ENCODE measurements at regions not wholly inside any gene's neighbourhood (a gene's known extent, or its start where the extent isn't known, plus 50 kb on each side); places are given as distances from the start of the nearest gene placed in this dataset.
"Not testable (repeated sequence)": the region's sequence is repeated elsewhere in the genome, so short reads cannot be mapped to it uniquely, and the experiment has no call there.

GRCh38 chr4:79198951-79199587 lies 126.8 kb downstream of the NAA11 start:
- no peaks in the 10 kb centered on the region for H3K9me3 ChIP-seq (ENCODE audit: low read length)

DNA sequence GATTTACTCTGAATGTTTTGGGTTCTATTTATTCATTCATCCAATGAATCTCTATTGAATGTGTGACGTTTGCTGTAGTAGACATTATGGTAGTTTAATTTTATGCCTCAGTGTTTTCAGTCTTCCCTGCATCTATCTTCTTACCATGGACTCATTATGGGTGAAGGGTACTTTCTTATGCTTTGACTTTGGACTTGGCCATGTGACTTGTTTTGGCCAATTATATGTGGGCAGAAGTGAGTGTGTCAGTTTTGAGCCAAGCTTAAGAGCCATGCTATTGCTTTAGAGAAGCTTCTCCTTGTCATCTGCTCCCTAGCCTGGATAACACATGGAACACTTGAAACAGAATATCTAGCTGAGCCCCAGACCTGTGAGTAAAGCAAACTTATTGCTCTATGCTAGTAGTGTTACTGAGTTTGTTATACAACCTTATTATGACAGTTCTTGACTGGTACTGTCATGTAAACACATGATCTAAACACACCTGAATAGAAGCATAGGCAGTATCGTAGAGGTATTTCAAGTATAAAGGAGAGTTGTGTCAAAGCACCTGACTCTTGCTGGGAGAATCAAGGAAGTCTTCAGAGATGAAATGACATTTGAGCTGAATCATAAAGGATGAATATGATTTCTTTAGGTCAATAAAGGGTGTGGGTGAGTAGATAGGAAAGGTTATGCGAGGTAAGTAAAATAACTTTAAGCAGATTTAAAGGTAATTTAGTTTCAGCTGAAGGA lies 128.4 kb downstream of the NAA11 start:
- DNase-seq: no peak
- no peak for ATAC-seq
- Histone ChIP-seq H2AFZ (ENCODE audit: low read length) (no peak overlapping the region), H3K27me3 (ENCODE audit: low read length) (no peaks in the 10 kb centered on the region), H4K20me1 (ENCODE audit: low read length) (no peaks in the 10 kb centered on the region), H3F3A (ENCODE audit: low read length, unreplicated experiment) (no peaks in the 10 kb centered on the region), H3K4me1 (ENCODE audit: insufficient read depth, low read length) (no peaks in the 10 kb centered on the region), H3K36me3 (ENCODE audit: low read depth, low read length) (no peaks in the 10 kb centered on the region), H3K9me2 (replicated peaks; ENCODE audit: low read length) (no peaks in the 10 kb centered on the region), H3K79me2 (ENCODE audit: low read length) (no peaks in the 10 kb centered on the region), H3K9ac (ENCODE audit: low read length) (no peak overlapping the region), H3K4me3 (ENCODE audit: low read length) (no peak overlapping the region), H3K27ac (ENCODE audit: low read length) (no peak overlapping the region), H3K4me2 (ENCODE audit: low read length) (no peak overlapping the region), H3K9me3 (ENCODE audit: low read length) (no peaks in the 10 kb centered on the region)
- intact Hi-C loops (cut with micrococcal nuclease): no loop called here
- ChIA-PET POLR2A (ENCODE audit: unreplicated experiment) (no interaction called here), CTCF (no interaction called here)
- no TSS peak for BruUV-seq (replicated peaks)
- TF ChIP-seq EZH2 (IDR thresholded peaks at IDR 0.05; ENCODE audit: low read length, unreplicated experiment) (no peak), EZH2phosphoT487 (IDR thresholded peaks at IDR 0.05; ENCODE audit: borderline replicate concordance, low read length) (no peak), CTCF (conservative IDR thresholded peaks at IDR 0.05; ENCODE audit: low read depth, low read length) (no peak)

More at GRCh38 chr4:79198951-79199587, 126.8 kb downstream of the NAA11 start:
- ChIA-PET POLR2A (ENCODE audit: unreplicated experiment) (no interaction called here), CTCF (no interaction called here)
- no peaks in the 10 kb centered on the region for H3K27me3 ChIP-seq (ENCODE audit: low read length)
- no peak overlapping the region for H3K4me3 ChIP-seq (ENCODE audit: low read length)
- no peak for DNase-seq
- H3K4me2 ChIP-seq (ENCODE audit: low read length): no peak overlapping the region
- no peaks in the 10 kb centered on the region for H3K9me2 ChIP-seq (replicated peaks; ENCODE audit: low read length)
- no peak overlapping the region for H3K9ac ChIP-seq (ENCODE audit: low read length)
- no TSS peak for BruUV-seq (replicated peaks)
- no peaks in the 10 kb centered on the region for H3K36me3 ChIP-seq (ENCODE audit: low read depth, low read length)
- H3K79me2 ChIP-seq (ENCODE audit: low read length): no peaks in the 10 kb centered on the region
- H3K4me1 ChIP-seq (ENCODE audit: insufficient read depth, low read length): no peaks in the 10 kb centered on the region
- H3K27ac ChIP-seq (ENCODE audit: low read length): no peak overlapping the region
- ATAC-seq: no peak
- H4K20me1 ChIP-seq (ENCODE audit: low read length): no peaks in the 10 kb centered on the region
- H2AFZ ChIP-seq (ENCODE audit: low read length): no peak overlapping the region
- H3F3A ChIP-seq (ENCODE audit: low read length, unreplicated experiment): no peaks in the 10 kb centered on the region
- intact Hi-C loops (cut with micrococcal nuclease): no loop called here
- TF ChIP-seq EZH2 (IDR thresholded peaks at IDR 0.05; ENCODE audit: low read length, unreplicated experiment) (no peak), CTCF (conservative IDR thresholded peaks at IDR 0.05; ENCODE audit: low read depth, low read length) (no peak), EZH2phosphoT487 (IDR thresholded peaks at IDR 0.05; ENCODE audit: borderline replicate concordance, low read length) (no peak)

- H3K4me1 ChIP-seq (ENCODE audit: insufficient read depth, low read length); H3K4me3 ChIP-seq (ENCODE audit: low read length); H3K9me3 ChIP-seq (ENCODE audit: low read length); BruUV-seq (replicated peaks); ATAC-seq; H3F3A ChIP-seq (ENCODE audit: low read length, unreplicated experiment); H3K4me2 ChIP-seq (ENCODE audit: low read length); intact Hi-C loops (cut with micrococcal nuclease); H3K27ac ChIP-seq (ENCODE audit: low read length); H4K20me1 ChIP-seq (ENCODE audit: low read length); H3K9ac ChIP-seq (ENCODE audit: low read length); H3K27me3 ChIP-seq (ENCODE audit: low read length); DNase-seq; POLR2A ChIA-PET (ENCODE audit: unreplicated experiment); H3K9me2 ChIP-seq (replicated peaks; ENCODE audit: low read length); H3K79me2 ChIP-seq (ENCODE audit: low read length); CTCF ChIA-PET; H3K36me3 ChIP-seq (ENCODE audit: low read depth, low read length); H2AFZ ChIP-seq (ENCODE audit: low read length): not testable (repeated sequence)
Observed at GRCh38 chr4:79191292-79191691, 134.6 kb downstream of the NAA11 start.

Data from PC-3 (cell line).